ENCODE measurements at regions not wholly inside any gene's neighbourhood (a gene's known extent, or its start where the extent isn't known, plus 50 kb on each side); places are given as distances from the start of the nearest gene placed in this dataset.
"Not testable (repeated sequence)": the region's sequence is repeated elsewhere in the genome, so short reads cannot be mapped to it uniquely, and the experiment has no call there.

- peaks cover 0 to 6% of the 10 kb centered on the region in 2 donors for H3K4me1 ChIP-seq (replicated peaks in 1 of 2)
- intact Hi-C loops (cut with DNase I), result no loop called here
- H3K4me3 ChIP-seq, result no peak overlapping the region
- peak in 6 of 7 donors; percentile 33 to 67 (median 44) for DNase-seq
- H3K36me3 ChIP-seq (replicated peaks in 1 of 2), result no peaks in the 10 kb centered on the region
- TF ChIP-seq CTCF (IDR thresholded peaks at IDR 0.05), result no peak
- no peak for TF ChIP-seq POLR2A (IDR thresholded peaks at IDR 0.05)
- no peaks in the 10 kb centered on the region for H3K9me3 ChIP-seq (replicated peaks in 1 of 3)
- H3K27me3 ChIP-seq, result no peaks in the 10 kb centered on the region
- H3K27ac ChIP-seq, result no peak overlapping the region
- WGBS, 4 donors, result 53 to 71% (median 68%) methylated on average over 5 of the region's 5 CpGs
Measured at GRCh38 chr20:53859684-53860083, 210.7 kb downstream of the BCAS1 start.

DNA sequence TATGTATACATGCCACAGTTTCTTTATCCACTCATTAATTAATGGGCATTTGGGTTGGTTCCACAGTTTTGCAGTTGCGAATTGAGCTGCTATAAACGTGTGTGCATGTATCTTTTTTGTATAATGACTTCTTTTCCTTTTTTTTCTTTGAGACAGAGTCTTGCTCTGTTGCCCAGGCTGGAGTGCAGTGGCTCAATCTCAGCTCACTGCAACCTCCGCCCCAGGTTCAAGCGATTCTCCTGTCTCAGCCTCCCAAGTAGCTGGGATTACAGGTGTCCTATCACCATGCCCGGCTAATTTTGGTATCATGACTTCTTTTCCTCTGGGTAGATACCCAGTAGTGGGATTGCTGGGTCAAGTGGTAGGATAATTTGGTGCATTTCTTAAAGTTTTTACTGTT lies 211.4 kb downstream of the BCAS1 start:
- H3K27me3 ChIP-seq; H3K4me1 ChIP-seq (replicated peaks in 1 of 2); H3K4me3 ChIP-seq; DNase-seq; intact Hi-C loops (cut with DNase I); H3K27ac ChIP-seq; H3K9me3 ChIP-seq (replicated peaks in 1 of 3); H3K36me3 ChIP-seq (replicated peaks in 1 of 2): not testable (repeated sequence)
- WGBS, 4 donors, result 81 to 92% (median 86%) methylated on average over 5 of the region's 5 CpGs

DNA sequence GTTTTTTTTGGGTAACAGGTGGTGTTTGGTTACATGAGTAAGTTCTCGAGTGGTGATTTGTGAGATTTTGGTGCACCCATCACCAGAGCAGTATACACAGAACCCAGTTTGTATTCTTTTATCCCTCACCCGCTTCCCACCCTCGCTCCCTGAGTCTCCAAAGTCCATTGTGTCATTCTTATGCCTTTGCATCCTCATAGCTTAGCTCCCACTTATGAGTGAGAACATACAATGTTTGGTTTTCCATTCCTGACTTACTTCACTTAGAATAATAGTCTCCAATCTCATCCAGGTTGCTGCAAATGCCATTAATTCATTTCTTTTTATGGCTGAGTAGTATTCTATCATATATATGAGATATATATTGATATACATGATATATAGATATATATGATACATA lies 211.9 kb downstream of the BCAS1 start:
- H3K4me1 ChIP-seq (replicated peaks in 1 of 2); H3K27me3 ChIP-seq; DNase-seq; intact Hi-C loops (cut with DNase I); H3K27ac ChIP-seq; H3K9me3 ChIP-seq (replicated peaks in 1 of 3); H3K4me3 ChIP-seq; H3K36me3 ChIP-seq (replicated peaks in 1 of 2): not testable (repeated sequence)
- 88 to 91% (median 89%) methylated on average over 3 of the region's 3 CpGs for WGBS, 4 donors

DNA sequence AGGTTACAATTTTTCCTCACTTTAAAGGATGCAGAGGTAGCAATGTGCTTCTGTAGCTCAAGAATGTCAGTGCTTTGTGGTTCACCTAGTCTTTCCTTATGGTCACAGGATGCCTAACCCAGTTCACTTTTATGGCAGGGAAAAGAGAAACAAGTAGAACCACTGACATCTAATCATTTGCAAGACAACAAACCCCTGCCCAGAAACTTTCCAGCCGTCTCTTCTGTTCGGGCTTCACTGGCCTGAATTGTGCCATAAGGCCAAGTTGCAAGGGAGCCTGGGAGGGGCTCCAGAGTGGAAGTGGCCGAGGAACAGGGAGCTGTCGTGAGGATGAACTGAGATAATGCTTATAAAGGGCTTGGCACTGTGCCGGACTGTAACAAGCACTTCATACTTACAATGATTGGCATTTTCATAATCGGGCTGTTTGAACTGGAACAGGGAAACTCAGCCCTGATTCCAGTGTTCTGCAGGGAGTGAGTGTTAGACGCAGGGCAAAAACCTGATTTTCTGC lies 212.6 kb downstream of the BCAS1 start:
- Histone ChIP-seq H3K27me3 (no peaks in the 10 kb centered on the region), H3K27ac (no peak overlapping the region), H3K4me1 (replicated peaks in 1 of 2) (peaks cover 0 to 6% of the 10 kb centered on the region in 2 donors), H3K9me3 (replicated peaks in 1 of 3) (no peaks in the 10 kb centered on the region), H3K36me3 (replicated peaks in 1 of 2) (no peaks in the 10 kb centered on the region), H3K4me3 (no peak overlapping the region)
- intact Hi-C loops (cut with DNase I), result no loop called here
- peak in 3 of 7 donors; percentile 24 to 56 (median 30) for DNase-seq
- 48 to 63% (median 56%) methylated on average over 7 of the region's 7 CpGs for WGBS, 4 donors
- TF ChIP-seq POLR2A (IDR thresholded peaks at IDR 0.05), result no peak
- no peak for TF ChIP-seq CTCF (IDR thresholded peaks at IDR 0.05)

GRCh38 chr20:53856300-53857295 lies 213.8 kb downstream of the BCAS1 start:
- Histone ChIP-seq H3K36me3 (replicated peaks in 1 of 2) (no peaks in the 10 kb centered on the region), H3K9me3 (replicated peaks in 1 of 3) (no peaks in the 10 kb centered on the region), H3K27ac (no peak overlapping the region), H3K27me3 (no peaks in the 10 kb centered on the region), H3K4me1 (replicated peaks in 1 of 2) (peaks cover 0 to 6% of the 10 kb centered on the region in 2 donors), H3K4me3 (no peak overlapping the region)
- 73 to 94% (median 90%) methylated on average over 5 of the region's 5 CpGs for WGBS, 4 donors
- intact Hi-C loops (cut with DNase I), result no loop called here
- no peak for DNase-seq
- TF ChIP-seq CTCF (IDR thresholded peaks at IDR 0.05) (no peak), POLR2A (IDR thresholded peaks at IDR 0.05) (no peak)

Measured in adrenal gland (tissue), 9 donors.